Endothelial cell (in vitro differentiated cells): ENCODE measurements at regions not wholly inside any gene's neighbourhood (a gene's known extent, or its start where the extent isn't known, plus 50 kb on each side); places are given as distances from the start of the nearest gene placed in this dataset.

ENCODE experiments used
- DNase-seq: peaks from one replicate; pipeline ENCODE4 v3.0.0; 2021; ENCODE audit warnings: low spot score
- H3K27ac Mint-ChIP-seq: one replicate; pipeline ENCODE4 v1.8.0; 2021; ENCODE audit warnings: mixed read lengths, inconsistent platforms; ENCODE audit not compliant: unreplicated experiment
- H3K27me3 Mint-ChIP-seq: one replicate; pipeline ENCODE4 v1.8.0; 2021; ENCODE audit warnings: mild to moderate bottlenecking, moderate library complexity, mixed read lengths, inconsistent platforms; ENCODE audit not compliant: unreplicated experiment
- H3K36me3 Mint-ChIP-seq: one replicate; pipeline ENCODE4 v1.8.0; 2021; ENCODE audit warnings: mild to moderate bottlenecking, low read depth, mixed read lengths, inconsistent platforms; ENCODE audit not compliant: unreplicated experiment
- H3K4me1 Mint-ChIP-seq: one replicate; pipeline ENCODE4 v1.8.0; 2021; ENCODE audit warnings: mild to moderate bottlenecking, mixed read lengths, inconsistent platforms; ENCODE audit not compliant: unreplicated experiment
- H3K4me3 Mint-ChIP-seq: one replicate; pipeline ENCODE4 v1.8.0; 2021; ENCODE audit warnings: mild to moderate bottlenecking, mixed read lengths, inconsistent platforms; ENCODE audit not compliant: unreplicated experiment
- H3K9me3 Mint-ChIP-seq: one replicate; pipeline ENCODE4 v1.8.0; 2021; ENCODE audit warnings: mixed read lengths, inconsistent platforms; ENCODE audit not compliant: unreplicated experiment
- TF ChIP-seq, protein P1 (sequence below): fragments of 200-600 bp; sonication (generic); IDR thresholded peaks from one replicate; pipeline ENCODE4 v1.5.0; 2021; ENCODE audit warnings: antibody characterized with exemption; ENCODE audit not compliant: unreplicated experiment

- Mint-ChIP-seq H3K9me3 (no peaks in the 10 kb centered on the region), H3K4me3 (no peak overlapping the region), H3K36me3 (no peaks in the 10 kb centered on the region), H3K27ac (no peak overlapping the region), H3K27me3 (no peaks in the 10 kb centered on the region), H3K4me1 (peaks cover 2% of the 10 kb centered on the region)
- TF ChIP-seq, protein P1, sequence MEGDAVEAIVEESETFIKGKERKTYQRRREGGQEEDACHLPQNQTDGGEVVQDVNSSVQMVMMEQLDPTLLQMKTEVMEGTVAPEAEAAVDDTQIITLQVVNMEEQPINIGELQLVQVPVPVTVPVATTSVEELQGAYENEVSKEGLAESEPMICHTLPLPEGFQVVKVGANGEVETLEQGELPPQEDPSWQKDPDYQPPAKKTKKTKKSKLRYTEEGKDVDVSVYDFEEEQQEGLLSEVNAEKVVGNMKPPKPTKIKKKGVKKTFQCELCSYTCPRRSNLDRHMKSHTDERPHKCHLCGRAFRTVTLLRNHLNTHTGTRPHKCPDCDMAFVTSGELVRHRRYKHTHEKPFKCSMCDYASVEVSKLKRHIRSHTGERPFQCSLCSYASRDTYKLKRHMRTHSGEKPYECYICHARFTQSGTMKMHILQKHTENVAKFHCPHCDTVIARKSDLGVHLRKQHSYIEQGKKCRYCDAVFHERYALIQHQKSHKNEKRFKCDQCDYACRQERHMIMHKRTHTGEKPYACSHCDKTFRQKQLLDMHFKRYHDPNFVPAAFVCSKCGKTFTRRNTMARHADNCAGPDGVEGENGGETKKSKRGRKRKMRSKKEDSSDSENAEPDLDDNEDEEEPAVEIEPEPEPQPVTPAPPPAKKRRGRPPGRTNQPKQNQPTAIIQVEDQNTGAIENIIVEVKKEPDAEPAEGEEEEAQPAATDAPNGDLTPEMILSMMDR, result no peak
- DNase-seq, result no peak
Observed at GRCh38 chr7:85644272-85644671, 457.4 kb upstream of the SEMA3D start.

GRCh38 chr7:85641331-85641730 lies 454.5 kb upstream of the SEMA3D start:
- no peak for DNase-seq
- no peak overlapping the region for H3K27ac Mint-ChIP-seq
- H3K36me3 Mint-ChIP-seq, result no peaks in the 10 kb centered on the region
- H3K4me1 Mint-ChIP-seq, result peaks cover 2% of the 10 kb centered on the region
- TF ChIP-seq, protein P1, result no peak
- H3K9me3 Mint-ChIP-seq, result no peaks in the 10 kb centered on the region
- no peak overlapping the region for H3K4me3 Mint-ChIP-seq
- H3K27me3 Mint-ChIP-seq, result no peaks in the 10 kb centered on the region

GRCh38 chr7:85638394-85638793 lies 451.5 kb upstream of the SEMA3D start:
- H3K4me1 Mint-ChIP-seq, result peaks cover 2% of the 10 kb centered on the region
- H3K9me3 Mint-ChIP-seq, result no peaks in the 10 kb centered on the region
- H3K27me3 Mint-ChIP-seq, result no peaks in the 10 kb centered on the region
- no peak overlapping the region for H3K4me3 Mint-ChIP-seq
- no peaks in the 10 kb centered on the region for H3K36me3 Mint-ChIP-seq
- H3K27ac Mint-ChIP-seq, result no peak overlapping the region
- TF ChIP-seq, protein P1, result no peak
- no peak for DNase-seq

DNA sequence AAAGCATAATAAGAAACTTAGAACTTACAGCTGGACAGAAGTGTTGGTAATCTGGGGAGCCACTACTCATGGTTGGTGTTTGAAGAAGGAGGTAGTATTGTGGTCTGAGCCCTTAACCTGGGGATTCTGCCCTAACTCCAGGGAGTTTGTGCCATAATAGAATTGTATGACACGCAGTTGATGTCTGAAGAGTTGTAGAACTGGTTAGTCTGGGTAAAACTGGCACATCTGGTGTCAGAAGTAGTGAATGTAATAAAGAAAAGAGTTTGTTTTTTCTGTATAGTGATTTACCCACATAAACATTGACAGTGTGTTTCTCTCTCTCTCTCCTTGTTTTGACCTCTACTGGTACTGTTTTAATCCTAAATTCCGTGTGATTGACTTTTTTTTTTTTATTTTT lies 448.1 kb upstream of the SEMA3D start:
- DNase-seq, result no peak
- Mint-ChIP-seq H3K27me3 (no peaks in the 10 kb centered on the region), H3K4me1 (no peaks in the 10 kb centered on the region), H3K4me3 (no peak overlapping the region), H3K9me3 (no peaks in the 10 kb centered on the region), H3K36me3 (no peaks in the 10 kb centered on the region), H3K27ac (no peak overlapping the region)
- TF ChIP-seq, protein P1, result no peak

DNA sequence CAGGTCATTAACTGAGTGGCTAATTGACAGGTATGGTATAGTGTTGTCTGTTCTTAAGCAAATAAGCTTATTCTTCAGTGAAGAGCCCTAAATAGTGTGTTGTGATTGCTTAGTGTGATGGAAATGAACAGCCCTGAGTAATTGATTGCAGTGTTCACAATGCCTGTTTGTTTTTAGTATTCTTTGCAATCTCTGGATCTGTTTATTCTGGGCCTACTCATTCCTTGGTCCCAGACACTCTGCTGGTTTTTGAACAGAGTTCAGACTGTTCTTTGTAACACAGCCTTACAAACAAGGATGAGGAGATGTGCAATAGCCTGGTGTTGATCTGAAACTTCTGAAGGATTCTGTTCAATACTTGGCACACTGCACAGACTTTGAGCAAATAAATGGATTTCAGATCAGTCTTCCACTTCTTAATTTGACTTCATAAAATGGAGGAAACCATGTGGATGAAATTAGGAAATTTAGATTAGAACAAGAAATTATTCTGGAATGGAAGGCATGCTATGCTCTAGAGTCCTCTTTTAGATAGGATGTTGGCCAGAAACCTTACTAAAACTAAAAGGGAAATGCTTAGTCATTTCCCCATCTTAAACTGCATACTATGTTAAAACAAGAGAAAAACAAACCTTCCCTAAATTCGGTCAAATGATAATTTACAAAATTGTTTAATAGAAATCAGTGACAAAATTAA lies 444.2 kb upstream of the SEMA3D start:
- Mint-ChIP-seq H3K4me1 (no peaks in the 10 kb centered on the region), H3K27ac (no peak overlapping the region), H3K36me3 (no peaks in the 10 kb centered on the region), H3K4me3 (no peak overlapping the region), H3K9me3 (no peaks in the 10 kb centered on the region), H3K27me3 (no peaks in the 10 kb centered on the region)
- TF ChIP-seq, protein P1, result no peak
- no peak for DNase-seq
